ENCODE measurements at regions not wholly inside any gene's neighbourhood (a gene's known extent, or its start where the extent isn't known, plus 50 kb on each side); places are given as distances from the start of the nearest gene placed in this dataset.

DNA sequence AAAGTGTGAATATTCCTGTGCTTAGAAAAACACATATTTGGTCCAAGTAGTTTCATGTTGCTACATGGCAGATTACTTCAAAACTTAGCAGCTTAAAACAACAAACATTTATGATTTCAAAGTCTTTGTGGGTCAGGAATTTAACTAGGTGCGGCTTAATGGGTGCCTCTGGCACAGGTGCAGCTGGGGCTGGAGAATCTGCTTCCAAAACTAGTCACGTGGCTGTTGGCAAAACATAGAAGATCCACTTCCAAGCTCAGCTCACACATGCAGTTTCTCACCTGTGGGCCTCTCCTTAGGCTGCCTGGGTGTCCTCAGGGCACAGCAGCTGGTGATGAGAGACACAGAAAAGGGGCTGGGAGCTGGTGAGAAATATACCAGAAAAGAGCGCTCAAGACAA is 263.4 kb downstream of the TTLL7 start:
- H3K27ac ChIP-seq = no peak overlapping the region
- TF ChIP-seq, protein P1, sequence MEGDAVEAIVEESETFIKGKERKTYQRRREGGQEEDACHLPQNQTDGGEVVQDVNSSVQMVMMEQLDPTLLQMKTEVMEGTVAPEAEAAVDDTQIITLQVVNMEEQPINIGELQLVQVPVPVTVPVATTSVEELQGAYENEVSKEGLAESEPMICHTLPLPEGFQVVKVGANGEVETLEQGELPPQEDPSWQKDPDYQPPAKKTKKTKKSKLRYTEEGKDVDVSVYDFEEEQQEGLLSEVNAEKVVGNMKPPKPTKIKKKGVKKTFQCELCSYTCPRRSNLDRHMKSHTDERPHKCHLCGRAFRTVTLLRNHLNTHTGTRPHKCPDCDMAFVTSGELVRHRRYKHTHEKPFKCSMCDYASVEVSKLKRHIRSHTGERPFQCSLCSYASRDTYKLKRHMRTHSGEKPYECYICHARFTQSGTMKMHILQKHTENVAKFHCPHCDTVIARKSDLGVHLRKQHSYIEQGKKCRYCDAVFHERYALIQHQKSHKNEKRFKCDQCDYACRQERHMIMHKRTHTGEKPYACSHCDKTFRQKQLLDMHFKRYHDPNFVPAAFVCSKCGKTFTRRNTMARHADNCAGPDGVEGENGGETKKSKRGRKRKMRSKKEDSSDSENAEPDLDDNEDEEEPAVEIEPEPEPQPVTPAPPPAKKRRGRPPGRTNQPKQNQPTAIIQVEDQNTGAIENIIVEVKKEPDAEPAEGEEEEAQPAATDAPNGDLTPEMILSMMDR (conservative IDR thresholded peaks at IDR 0.05) = no peak
- TF ChIP-seq ZFX (IDR thresholded peaks at IDR 0.05) = no peak

DNA sequence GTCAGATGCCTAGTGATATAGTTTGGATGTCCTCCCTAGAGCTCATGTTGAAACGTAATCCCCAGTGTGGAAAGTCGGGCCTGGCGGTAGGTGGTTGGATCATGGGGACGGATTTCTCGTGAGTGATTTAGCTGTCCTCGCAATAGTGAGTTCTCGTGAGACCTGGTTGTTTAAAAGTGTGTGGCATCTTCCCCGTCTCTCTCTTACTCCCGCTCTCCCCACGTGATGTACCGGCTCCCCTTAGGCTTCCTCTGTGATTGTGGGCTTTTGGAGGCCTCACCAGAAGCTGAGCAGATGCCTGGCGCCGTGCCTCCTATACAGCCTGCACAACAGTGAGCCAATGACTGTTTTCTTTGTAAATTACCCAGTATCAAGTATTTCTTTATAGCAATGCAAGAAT is 264.5 kb downstream of the TTLL7 start:
- TF ChIP-seq ZFX (IDR thresholded peaks at IDR 0.05) = no peak
- TF ChIP-seq, protein P1 (conservative IDR thresholded peaks at IDR 0.05) = no peak

DNA sequence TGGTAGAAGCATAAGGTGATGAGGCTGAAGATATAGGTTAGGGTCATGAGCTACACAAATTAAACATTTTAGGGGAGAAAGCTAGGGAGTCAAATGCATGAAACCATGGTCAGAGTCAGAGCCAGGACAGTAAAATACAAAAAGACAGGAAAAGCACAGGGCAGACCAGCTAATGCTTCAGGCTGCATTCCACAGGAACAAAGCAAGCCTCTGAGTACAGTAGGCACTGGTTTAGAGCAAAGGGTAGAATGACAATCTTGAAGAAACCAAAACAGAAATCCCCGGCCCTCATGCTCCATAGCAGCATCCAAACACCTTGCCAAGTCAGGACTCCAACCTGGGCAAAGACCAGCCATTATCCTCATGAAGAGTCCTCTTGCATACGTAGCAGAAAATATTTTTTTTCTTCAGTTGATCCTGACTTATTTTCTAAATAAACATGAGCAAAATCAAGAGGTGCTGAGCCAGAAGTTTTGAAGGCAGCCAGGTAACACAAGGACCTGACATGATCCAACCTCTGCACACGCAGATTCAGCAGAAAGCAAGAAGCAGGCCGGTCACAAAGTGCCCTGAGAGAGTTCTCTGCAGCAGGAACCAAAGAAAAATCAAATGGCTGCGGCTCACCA is 273.1 kb downstream of the TTLL7 start:
- TF ChIP-seq, protein P1 (conservative IDR thresholded peaks at IDR 0.05) = no peak
- TF ChIP-seq ZFX (IDR thresholded peaks at IDR 0.05) = no peak
- no peak overlapping the region for H3K27ac ChIP-seq

More for the DNA sequence above, 264.5 kb downstream of the TTLL7 start:
- no peak overlapping the region for H3K27ac ChIP-seq

DNA sequence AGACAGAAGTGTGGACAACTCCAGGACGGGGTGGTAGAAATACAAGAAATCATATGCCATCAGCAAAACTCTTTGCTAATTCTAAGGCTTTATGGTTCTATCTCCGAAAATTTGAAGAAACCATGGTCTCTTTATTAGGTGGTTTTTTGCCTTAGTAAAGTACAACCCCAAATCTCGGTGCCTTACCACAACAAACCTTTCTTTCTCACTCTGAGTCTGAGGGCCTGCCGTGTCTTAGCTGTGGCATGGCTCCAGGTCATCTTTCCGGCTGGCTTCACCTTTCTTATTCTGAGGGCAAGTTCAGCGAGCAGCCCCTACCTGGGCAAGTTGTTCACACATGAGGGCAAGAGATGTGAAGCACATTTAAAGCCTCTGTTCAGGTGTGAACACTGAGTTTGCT is 280.6 kb downstream of the TTLL7 start:
- no peak overlapping the region for H3K27ac ChIP-seq
- TF ChIP-seq, protein P1 (conservative IDR thresholded peaks at IDR 0.05) = no peak
- no peak for TF ChIP-seq ZFX (IDR thresholded peaks at IDR 0.05)

DNA sequence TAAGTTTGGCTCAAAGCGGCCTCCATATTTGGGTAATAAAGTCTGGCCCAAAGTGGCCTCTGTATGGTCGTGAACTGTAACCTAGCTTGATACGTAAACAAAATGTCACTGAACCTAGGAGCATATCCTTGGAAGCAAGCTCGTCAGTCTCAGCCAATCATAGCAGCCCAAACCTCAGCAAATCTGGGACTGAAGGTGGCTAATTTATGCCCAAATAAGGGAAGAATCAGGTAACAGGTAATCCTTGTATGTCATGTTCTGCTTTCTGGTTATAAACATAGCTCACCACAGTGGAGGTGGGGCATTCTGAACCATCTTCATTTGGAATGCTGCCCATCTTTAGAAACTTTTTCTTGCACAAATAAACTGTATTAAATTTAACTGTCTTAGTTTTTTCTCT is 281.1 kb downstream of the TTLL7 start:
- no peak for TF ChIP-seq ZFX (IDR thresholded peaks at IDR 0.05)
- TF ChIP-seq, protein P1 (conservative IDR thresholded peaks at IDR 0.05) = no peak
- no peak overlapping the region for H3K27ac ChIP-seq

DNA sequence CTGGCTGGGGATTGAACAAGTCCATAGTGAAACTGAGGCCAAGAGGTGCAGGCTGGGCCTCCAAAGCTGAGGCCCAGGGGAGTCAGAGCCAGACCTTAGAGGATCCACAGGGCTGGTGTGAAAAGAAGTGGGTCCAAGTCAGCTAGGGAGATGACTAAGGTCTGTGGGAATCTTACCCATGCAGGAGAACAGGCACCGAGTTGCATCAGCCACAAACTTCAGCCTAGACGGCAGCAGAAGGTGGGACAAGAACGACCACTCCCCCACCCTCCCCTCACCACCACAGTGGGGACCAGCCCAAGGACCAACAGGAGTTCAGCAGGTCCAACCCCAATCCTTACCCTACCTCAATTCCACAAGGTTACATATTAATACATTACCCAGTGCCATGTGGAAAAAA is 282.3 kb downstream of the TTLL7 start:
- H3K27ac ChIP-seq = no peak overlapping the region
- TF ChIP-seq, protein P1 (conservative IDR thresholded peaks at IDR 0.05) = no peak
- no peak for TF ChIP-seq ZFX (IDR thresholded peaks at IDR 0.05)

DNA sequence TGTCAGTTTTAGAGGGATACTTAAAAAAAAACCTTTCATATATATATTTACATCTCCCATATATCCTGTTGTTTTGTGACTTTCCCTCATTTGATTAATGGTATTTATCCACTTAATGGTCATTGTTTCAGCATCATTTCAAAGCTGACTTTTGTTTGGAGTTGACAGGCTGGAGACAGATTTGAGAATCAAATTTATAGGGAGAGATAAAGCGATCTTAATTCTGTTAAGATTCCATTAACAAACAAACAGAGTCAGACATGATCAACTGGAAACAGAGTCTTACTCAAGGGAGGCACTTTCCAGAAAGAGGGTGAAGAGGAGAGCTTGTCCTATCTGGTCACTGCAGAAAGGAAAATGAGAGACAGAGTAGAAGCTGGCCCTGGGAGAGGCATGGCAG is 283.4 kb downstream of the TTLL7 start:
- TF ChIP-seq ZFX (IDR thresholded peaks at IDR 0.05) = no peak
- TF ChIP-seq, protein P1 (conservative IDR thresholded peaks at IDR 0.05) = no peak
- no peak overlapping the region for H3K27ac ChIP-seq

Measured in C4-2B (cell line).